ENCODE measurements at regions not wholly inside any gene's neighbourhood (a gene's known extent, or its start where the extent isn't known, plus 50 kb on each side); places are given as distances from the start of the nearest gene placed in this dataset.
A peak's percentile ranks its signal among the peaks of the same experiment; 100 is the strongest.

DNA sequence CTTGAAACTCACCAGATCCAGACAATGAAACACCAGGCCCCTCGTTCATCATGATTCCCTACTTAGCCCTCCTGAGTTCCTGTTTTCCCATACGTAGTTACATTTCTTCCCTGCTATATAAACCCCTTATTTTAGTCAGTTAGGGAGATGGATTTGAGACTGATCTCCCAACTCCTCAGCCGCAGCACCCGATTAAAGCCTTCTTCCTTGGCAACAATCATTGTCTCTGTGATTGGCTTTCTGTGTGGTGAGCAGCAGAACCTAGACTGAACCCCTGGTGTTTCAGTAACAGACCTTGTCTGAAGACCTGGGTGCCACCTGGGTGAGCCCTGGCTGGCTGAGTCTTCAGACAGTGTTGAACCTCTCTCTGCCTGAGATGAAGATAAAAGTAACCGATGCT, 118.0 kb downstream of the OAT start:
- TF ChIP-seq, protein P1, sequence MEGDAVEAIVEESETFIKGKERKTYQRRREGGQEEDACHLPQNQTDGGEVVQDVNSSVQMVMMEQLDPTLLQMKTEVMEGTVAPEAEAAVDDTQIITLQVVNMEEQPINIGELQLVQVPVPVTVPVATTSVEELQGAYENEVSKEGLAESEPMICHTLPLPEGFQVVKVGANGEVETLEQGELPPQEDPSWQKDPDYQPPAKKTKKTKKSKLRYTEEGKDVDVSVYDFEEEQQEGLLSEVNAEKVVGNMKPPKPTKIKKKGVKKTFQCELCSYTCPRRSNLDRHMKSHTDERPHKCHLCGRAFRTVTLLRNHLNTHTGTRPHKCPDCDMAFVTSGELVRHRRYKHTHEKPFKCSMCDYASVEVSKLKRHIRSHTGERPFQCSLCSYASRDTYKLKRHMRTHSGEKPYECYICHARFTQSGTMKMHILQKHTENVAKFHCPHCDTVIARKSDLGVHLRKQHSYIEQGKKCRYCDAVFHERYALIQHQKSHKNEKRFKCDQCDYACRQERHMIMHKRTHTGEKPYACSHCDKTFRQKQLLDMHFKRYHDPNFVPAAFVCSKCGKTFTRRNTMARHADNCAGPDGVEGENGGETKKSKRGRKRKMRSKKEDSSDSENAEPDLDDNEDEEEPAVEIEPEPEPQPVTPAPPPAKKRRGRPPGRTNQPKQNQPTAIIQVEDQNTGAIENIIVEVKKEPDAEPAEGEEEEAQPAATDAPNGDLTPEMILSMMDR (IDR thresholded peaks at IDR 0.05) = no peak

DNA sequence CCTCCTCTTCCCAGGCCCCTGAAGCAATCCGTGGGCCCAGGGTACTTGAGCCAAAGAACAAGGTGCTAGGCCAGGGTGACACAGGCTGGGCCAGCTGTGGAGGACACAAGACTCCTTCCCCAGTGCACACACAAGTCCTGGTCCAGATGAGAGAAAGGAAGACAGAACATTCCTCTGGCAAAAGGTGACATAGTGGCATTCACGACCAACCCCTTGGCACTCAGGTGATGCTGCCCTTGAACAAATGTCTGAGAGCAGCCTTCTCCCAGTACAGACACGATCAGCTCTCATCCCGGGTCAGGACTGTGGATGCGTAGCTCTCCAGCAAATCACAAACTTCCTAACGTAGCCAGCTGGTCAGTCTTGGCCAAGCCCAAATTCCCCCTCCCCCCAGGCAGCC, 118.5 kb downstream of the OAT start:
- TF ChIP-seq, protein P1 (IDR thresholded peaks at IDR 0.05) = no peak

DNA sequence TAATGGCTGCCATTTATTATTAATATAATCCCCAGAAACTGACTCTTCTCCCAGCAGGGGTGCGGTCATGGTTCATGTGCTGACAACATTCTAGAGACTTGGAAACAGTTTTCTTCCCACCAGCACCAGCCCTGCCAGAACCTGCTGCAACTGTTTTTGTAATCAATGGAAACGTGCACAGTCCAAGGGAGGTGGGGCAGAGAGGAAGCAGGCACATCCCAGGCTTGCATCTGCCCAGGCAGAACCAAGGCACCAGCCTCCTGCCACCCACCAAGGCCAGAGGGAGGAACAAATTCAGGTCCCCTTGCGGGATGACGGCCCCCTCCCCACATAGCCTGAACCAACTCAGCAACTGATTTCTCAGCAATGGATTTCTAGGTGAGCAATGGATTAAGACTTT, 119.0 kb downstream of the OAT start:
- TF ChIP-seq, protein P1 (IDR thresholded peaks at IDR 0.05) = no peak

DNA sequence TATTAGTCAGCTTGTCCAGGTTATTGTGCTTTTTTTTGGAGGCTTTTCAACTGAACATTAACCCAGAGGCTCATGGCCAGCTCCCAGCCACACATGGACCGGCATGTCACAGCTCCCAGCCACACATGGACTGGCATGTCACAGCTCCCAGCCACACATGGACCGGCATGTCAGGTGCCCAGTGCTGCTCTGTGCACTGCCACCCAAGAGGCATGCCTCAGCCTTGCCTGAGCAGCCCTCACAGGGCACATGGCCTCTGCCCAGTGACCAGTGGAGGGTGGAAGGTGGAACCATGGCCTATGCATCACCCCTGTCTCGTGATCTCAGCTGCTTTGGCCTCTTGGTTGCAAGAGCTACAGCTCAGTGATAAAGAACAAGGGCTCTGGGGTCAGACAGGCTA, 119.8 kb downstream of the OAT start:
- TF ChIP-seq, protein P1 (IDR thresholded peaks at IDR 0.05) = no peak

DNA sequence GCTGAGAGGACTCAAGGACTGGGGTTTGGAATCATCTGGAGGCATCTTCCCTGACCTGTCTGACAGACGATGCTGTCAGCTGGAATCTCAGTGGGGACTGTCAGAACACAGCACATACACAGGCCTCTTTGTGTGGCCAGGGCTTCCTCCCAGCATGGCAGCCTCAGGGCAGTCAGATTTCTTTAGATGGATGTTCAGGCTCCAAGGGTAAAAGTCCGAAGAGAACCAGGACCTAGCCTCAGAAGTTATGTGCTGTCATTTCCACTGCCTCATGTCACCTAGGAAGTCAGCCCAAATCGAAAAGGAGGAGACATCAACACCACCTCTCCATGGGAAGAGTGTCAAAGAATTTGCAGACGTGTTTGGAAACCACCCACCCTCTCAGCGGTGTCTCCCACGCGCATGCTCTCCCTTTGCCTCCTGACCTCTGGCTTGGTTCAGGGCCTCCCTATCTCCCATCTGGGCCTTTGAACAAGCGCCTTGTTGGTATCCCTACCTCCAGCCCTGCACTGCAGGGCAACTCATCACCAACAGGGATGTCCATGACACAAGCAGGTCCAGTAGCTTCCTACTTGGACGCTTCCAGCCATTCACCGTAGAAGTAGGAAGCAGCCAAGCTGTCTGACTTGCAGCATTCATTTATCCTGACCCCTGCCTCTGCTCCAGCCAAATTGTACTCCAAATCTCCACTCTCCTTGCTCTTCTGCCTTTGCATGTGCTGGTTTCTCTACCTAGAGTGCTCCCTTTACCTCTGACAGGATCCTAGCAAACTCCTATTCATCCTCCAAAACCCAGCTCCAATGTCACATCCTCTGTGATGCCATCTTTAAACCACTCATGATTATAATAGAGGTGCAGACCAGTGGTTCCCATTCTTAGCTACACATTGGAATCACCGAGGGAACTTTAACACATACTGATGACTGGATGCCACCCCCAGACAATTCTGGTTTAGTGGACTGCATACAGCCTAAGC, 121.6 kb downstream of the OAT start:
- TF ChIP-seq, protein P1 (IDR thresholded peaks at IDR 0.05) = no peak

DNA sequence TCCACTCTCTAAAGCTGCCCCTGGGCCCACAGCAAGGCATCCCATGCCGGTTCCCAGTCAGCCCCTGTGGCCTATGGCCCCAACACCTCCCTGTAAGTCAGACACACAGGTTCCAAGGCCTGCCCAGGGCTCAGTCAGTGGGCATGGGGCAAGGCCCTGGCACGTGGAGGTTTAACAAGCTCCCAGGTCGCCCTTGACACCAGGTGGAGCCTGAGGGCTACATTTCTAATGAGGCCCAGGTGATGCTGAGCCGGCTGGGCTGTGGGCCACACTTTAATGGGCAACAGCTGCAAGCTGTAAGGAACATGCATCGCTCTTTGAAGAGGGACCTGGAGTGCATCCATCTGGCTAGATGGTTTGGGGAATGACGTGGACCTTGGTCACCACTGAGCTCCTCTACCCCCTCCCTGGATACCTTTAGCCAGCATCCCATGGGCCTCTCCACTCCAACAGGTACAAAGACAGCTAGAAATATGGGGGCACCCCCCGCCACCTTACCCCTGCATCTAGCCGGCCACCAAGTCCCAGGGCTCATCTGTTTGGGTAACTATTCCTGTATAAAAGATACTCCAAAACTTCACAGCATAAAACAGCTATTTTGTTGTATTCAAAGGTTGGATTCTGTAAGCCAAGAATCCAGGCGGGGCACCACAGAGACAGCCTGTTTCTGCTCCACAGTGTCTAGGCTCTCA, 122.5 kb downstream of the OAT start:
- TF ChIP-seq, protein P1 (IDR thresholded peaks at IDR 0.05) = peak; percentile 20; the same call in 1 of the 2 replicates

DNA sequence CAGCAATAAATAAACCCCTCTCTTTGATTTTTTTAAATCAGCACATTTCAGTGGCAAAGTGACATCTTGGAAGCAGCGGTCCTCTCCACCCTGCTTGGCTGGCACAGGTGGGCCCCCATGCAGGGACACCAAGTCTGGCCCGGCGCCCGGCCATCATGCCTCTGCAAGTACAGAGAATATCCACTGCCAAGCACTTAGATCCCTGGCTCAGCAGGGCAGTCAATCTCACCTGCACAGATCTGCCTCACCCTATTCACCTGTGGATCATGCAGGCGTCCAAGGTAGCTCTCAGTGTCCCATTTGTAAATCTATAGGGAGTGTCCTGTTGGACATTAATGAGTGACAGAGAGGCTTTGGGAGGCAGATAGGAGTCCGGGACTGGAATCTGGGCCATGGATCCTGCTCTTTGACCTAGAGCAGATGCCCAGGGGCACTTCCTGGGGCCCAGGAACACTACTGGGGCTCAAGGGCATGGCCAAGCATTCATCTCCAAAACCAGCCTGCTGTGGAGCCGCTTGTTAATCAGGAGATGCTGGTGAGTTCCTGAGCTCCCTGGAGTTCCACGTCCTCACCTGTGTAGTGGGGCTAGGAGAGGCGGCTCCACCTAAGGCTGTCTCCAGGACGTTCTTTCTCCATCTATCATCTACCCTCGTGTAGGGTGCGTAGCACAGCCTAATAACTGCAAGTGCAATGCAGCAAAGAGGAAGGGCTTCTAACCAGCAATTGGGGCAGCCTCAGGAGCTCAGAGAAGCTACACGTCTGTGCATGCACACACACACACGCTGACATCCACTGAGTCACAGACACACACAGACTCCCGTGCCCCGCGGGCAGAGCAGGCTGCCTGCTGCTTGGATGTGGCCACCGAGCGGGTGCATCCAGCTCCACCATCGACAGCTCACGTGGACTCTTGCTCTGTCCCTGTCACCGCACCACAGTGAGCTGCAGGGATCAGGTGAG, 123.6 kb downstream of the OAT start:
- TF ChIP-seq, protein P1 (IDR thresholded peaks at IDR 0.05) = no peak
